GM12878 (cell line): ENCODE measurements at regions not wholly inside any gene's neighbourhood (a gene's known extent, or its start where the extent isn't known, plus 50 kb on each side); places are given as distances from the start of the nearest gene placed in this dataset.

Experiments
- ATAC-seq: fragments of 200-7000 bp; cut with Tn5 transposase; 3 replicates; pipeline ENCODE4 v1.9.1; 2020; ENCODE audit warnings: mild to moderate bottlenecking, moderate library complexity
- BruUV-seq: library from RNA; stranded (reverse); fragments of 400-500 nt; replicated peaks from 2 replicates; lab custom pipeline; 2021; lab: Mats Ljungman, UMichigan
- CTCF ChIA-PET: fragments of 300-600 bp; sonication (Branson Sonifier 250); formaldehyde crosslinking; extraction: SDS; loops from one replicate; lab custom pipeline; 2021; ENCODE audit warnings: inconsistent platforms; lab: Yijun Ruan, JAX
- POLR2A ChIA-PET: fragments of 350-600 bp; formaldehyde crosslinking; extraction: SDS; loops from one replicate; lab custom pipeline; 2021; ENCODE audit warnings: inconsistent platforms; lab: Charles Lee
- RAD21 ChIA-PET: fragments of 300-600 bp; sonication (Branson Sonifier 250); formaldehyde crosslinking; loops from one replicate; lab custom pipeline; 2023; ENCODE audit warnings: antibody characterized with exemption; ENCODE audit not compliant: unreplicated experiment; lab: Charles Lee
- SMC1A ChIA-PET: fragments of 300-600 bp; sonication (Branson Sonifier 250); formaldehyde crosslinking; loops from one replicate; lab custom pipeline; 2023; ENCODE audit not compliant: unreplicated experiment, uncharacterized antibody; lab: Charles Lee
- DNase-seq: peaks from one replicate; pipeline ENCODE4 v3.0.0-alpha.2; 2011; ENCODE audit warnings: low read depth, low spot score
- FAIRE-seq: peaks from 3 replicates; lab custom pipeline; 2011; peaks lifted over from hg19 to GRCh38; lab: Jason Lieb, UNC
- H2AFZ ChIP-seq: 2 replicates; pipeline ENCODE4 v1.6.0; 2011; ENCODE audit warnings: low read depth, low read length, control low read depth; ENCODE audit not compliant: control insufficient read depth
- H3K27ac ChIP-seq: 2 replicates; pipeline ENCODE4 v1.5.1; 2011; ENCODE audit warnings: control low read depth; ENCODE audit not compliant: control insufficient read depth, insufficient read depth
- H3K27me3 ChIP-seq, 2 experiments: replicated peaks in 1 of 2; 2 replicates each; pipeline versions ENCODE4 v1.6.0 to v1.6.1; 2011; ENCODE audit warnings: low read length in 1 of 2; ENCODE audit not compliant: control insufficient read depth in 2 of 2, insufficient read depth in 2 of 2
- H3K36me3 ChIP-seq, 2 experiments: 2 replicates each; pipeline ENCODE4 v1.5.1; 2011; ENCODE audit warnings: low read length in 1 of 2; ENCODE audit not compliant: control insufficient read depth in 2 of 2, insufficient read depth in 2 of 2
- H3K4me1 ChIP-seq: 2 replicates; pipeline ENCODE4 v1.6.1; 2011; ENCODE audit warnings: mild to moderate bottlenecking, low read length, moderate library complexity, mixed read lengths; ENCODE audit not compliant: control insufficient read depth, insufficient read depth
- H3K4me2 ChIP-seq: 2 replicates; pipeline ENCODE4 v1.6.0; 2011; ENCODE audit warnings: control low read depth; ENCODE audit not compliant: control insufficient read depth, insufficient read depth
- H3K4me3 ChIP-seq: fragments of 200-600 bp; sonication (generic); 2 replicates; pipeline ENCODE4 v1.5.1; 2016
- H3K79me2 ChIP-seq: 2 replicates; pipeline ENCODE4 v1.6.0; 2011; ENCODE audit warnings: low read length; ENCODE audit not compliant: control insufficient read depth, insufficient read depth
- H3K9ac ChIP-seq: 2 replicates; pipeline ENCODE4 v1.8.0; 2011; ENCODE audit warnings: low read length, control low read depth, mixed read lengths; ENCODE audit not compliant: control insufficient read depth, insufficient read depth
- H3K9me3 ChIP-seq: replicated peaks from 3 replicates; pipeline ENCODE4 v1.5.1; 2011; ENCODE audit warnings: mild to moderate bottlenecking, low read length; ENCODE audit not compliant: control insufficient read depth, insufficient read depth
- H4K20me1 ChIP-seq: 2 replicates; pipeline ENCODE4 v1.6.0; 2011; ENCODE audit not compliant: control insufficient read depth, insufficient read depth
- BACH1 ChIP-seq: fragments of 450-650 bp; IDR thresholded peaks from 2 replicates; pipeline ENCODE4 v1.6.1; 2017; ENCODE audit warnings: mild to moderate bottlenecking, borderline replicate concordance
- CREB1 ChIP-seq: IDR thresholded peaks from 2 replicates; pipeline ENCODE4 v1.6.1; 2012; ENCODE audit warnings: low read depth, mild to moderate bottlenecking, inconsistent platforms
- CREM ChIP-seq: IDR thresholded peaks from 2 replicates; pipeline ENCODE4 v1.6.1; 2014; ENCODE audit warnings: antibody characterized with exemption, low read depth
- IRF4 ChIP-seq: IDR thresholded peaks from 2 replicates; pipeline ENCODE4 v1.6.1; 2011; ENCODE audit warnings: low read depth, low read length
- MTA2 ChIP-seq: fragments of 450-650 bp; IDR thresholded peaks from 2 replicates; pipeline ENCODE4 v1.6.1; 2016; ENCODE audit warnings: low read depth, mild to moderate bottlenecking, moderate library complexity
- MXI1 ChIP-seq: fragments of 150-350 bp; IDR thresholded peaks from 2 replicates; pipeline ENCODE4 v1.6.1; 2011; ENCODE audit warnings: low read depth, mild to moderate bottlenecking, inconsistent platforms, low read length, improper control_type of control experiment
- MYC ChIP-seq: IDR thresholded peaks from 2 replicates; pipeline ENCODE4 v1.6.1; 2011; ENCODE audit warnings: mild to moderate bottlenecking, low read length, moderate library complexity, inconsistent platforms; ENCODE audit not compliant: insufficient read depth, insufficient replicate concordance, insufficient read length, severe bottlenecking
- NFYB ChIP-seq: IDR thresholded peaks from 2 replicates; pipeline ENCODE4 v1.6.1; 2011; ENCODE audit warnings: low read depth, mild to moderate bottlenecking, low read length, improper control_type of control experiment, moderate library complexity; ENCODE audit not compliant: insufficient read depth
- NR2C2 ChIP-seq: IDR thresholded peaks from 2 replicates; pipeline ENCODE4 v1.6.1; 2011; ENCODE audit warnings: borderline replicate concordance, low read depth; ENCODE audit not compliant: control insufficient read depth, insufficient read length
- NR2F1 ChIP-seq: fragments of 450-650 bp; conservative IDR thresholded peaks from 2 replicates; pipeline ENCODE4 v1.6.1; 2017; ENCODE audit warnings: mild to moderate bottlenecking
- NRF1 ChIP-seq: conservative IDR thresholded peaks from 2 replicates; pipeline ENCODE4 v1.6.1; 2011; ENCODE audit warnings: mild to moderate bottlenecking, low read depth, low read length, improper control_type of control experiment
- RAD51 ChIP-seq: fragments of 450-650 bp; IDR thresholded peaks from 2 replicates; pipeline ENCODE4 v1.6.1; 2016; ENCODE audit warnings: moderate library complexity, mild to moderate bottlenecking, inconsistent platforms
- RFX5 ChIP-seq: IDR thresholded peaks from 2 replicates; pipeline ENCODE4 v1.6.1; 2011; ENCODE audit warnings: low read depth, low read length, improper control_type of control experiment
- TBL1XR1 ChIP-seq: IDR thresholded peaks from 2 replicates; pipeline ENCODE4 v1.6.1; 2012; ENCODE audit warnings: low read depth, low read length, improper control_type of control experiment
- ZNF622 ChIP-seq: fragments of 450-650 bp; IDR thresholded peaks from 2 replicates; pipeline ENCODE4 v1.6.1; 2017; ENCODE audit warnings: mild to moderate bottlenecking, inconsistent platforms
- WGBS: methylation state at CpG from one replicate; pipeline ENCODE4 v1.1.6; 2016; ENCODE audit warnings: low lambda C conversion rate; ENCODE audit not compliant: insufficient replicate concordance, insufficient coverage; ENCODE audit errors: missing lambda C conversion rate; 5-methylcytosine and 5-hydroxymethylcytosine counted together
- in situ Hi-C: fragments of 300-500 bp; cut with MboI; formaldehyde crosslinking; loops from 9 replicates; pipeline ENCODE4 v1.14.3; 2018; ENCODE audit warnings: mixed read lengths
- intact Hi-C: fragments of 100-400 bp; cut with micrococcal nuclease; formaldehyde crosslinking; loops from one replicate; pipeline ENCODE4 v1.14.2; 2022; ENCODE audit not compliant: unreplicated experiment
- TF ChIP-seq, protein P1 (sequence below): IDR thresholded peaks from 2 replicates; pipeline ENCODE4 v1.6.1; 2011; ENCODE audit warnings: low read depth, mild to moderate bottlenecking, low read length, moderate library complexity, borderline replicate concordance; ENCODE audit errors: extremely low read depth
- TF ChIP-seq, protein P2 (sequence below): fragments of 450-650 bp; IDR thresholded peaks from 2 replicates; pipeline ENCODE4 v1.6.1; 2014; ENCODE audit warnings: mild to moderate bottlenecking

DNA sequence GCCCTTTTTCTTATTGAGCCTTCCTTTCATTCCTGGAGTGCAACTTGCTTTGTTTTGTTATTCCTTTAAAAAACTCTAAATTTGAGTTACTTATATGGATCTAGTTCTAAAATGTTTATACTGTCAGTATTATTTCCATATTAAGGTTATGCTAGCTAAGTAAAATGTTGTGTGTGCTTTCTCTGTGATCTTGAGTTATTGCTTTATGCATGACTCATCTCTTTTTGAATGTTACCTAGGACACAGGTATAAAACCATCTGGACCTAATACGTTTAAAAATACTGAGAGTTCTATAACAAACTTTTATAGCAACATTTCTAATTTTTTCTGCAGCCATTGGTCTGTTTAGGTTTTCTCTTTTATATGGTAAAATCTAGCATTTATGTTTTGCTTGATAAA lies 132.8 kb upstream of the LGR5 start (continued):
- TF ChIP-seq MYC (no peak), BACH1 (no peak)

DNA sequence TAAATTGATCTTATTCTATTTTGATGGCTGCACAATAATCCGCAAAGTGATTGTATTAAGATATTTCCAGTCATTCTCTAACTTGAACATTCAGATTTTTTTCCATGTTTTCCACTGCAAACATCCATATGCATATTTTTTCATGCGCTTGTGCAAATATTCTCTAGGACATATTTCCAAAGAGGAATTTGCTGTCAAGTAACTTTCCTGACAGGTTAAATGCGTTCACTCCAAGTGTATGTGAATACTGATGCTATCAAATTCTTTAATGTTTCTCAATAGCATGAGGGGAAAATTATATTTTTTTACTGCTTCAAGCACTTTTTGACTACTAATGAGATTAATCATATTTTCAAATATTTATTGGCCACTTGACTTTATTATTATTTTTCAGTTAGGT lies 135.3 kb upstream of the LGR5 start:
- ChIA-PET CTCF (no interaction called here), POLR2A (no interaction called here), RAD21 (no interaction called here), SMC1A (no interaction called here)
- TF ChIP-seq RFX5 (no peak), CREB1 (no peak)
- Histone ChIP-seq H3K9ac (no peak overlapping the region), H3K4me3 (no peak overlapping the region), H3K36me3 (no peaks in the 10 kb centered on the region), H3K9me3 (no peaks in the 10 kb centered on the region), H4K20me1 (no peaks in the 10 kb centered on the region), H2AFZ (no peak overlapping the region), H3K4me1 (no peaks in the 10 kb centered on the region), H3K27me3 (no peaks in the 10 kb centered on the region), H3K79me2 (no peaks in the 10 kb centered on the region), H3K4me2 (no peak overlapping the region), H3K27ac (no peak overlapping the region)
- no TSS peak for BruUV-seq
- ATAC-seq = no peak
- 46% methylated on average over 3 of the region's 3 CpGs for WGBS
- FAIRE-seq = no peak
- in situ Hi-C loops = no loop called here
- intact Hi-C loops = no loop called here
- no peak for DNase-seq

DNA sequence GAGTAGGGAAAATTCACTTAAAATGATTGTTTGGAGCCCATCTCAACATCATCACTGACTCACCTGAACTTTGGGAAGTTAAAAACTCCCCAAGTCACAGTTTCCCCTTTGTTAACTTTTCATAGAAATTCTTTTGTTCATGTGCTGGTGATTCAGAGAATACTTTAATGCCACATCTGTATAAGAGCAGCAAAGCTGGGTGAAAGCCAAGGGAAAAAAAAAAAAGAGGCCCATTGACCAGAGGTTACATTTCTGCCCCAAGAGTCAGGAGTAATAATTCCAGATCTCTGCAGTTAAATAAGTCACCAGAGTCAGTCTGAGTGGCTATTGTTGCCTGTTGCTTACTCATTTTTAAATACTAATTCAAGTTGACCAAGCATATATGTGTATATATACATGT lies 136.4 kb upstream of the LGR5 start:
- Histone ChIP-seq H3K27me3 (no peaks in the 10 kb centered on the region), H3K9ac (no peak overlapping the region), H3K4me2 (no peak overlapping the region), H3K27ac (no peak overlapping the region), H4K20me1 (no peaks in the 10 kb centered on the region), H3K79me2 (no peaks in the 10 kb centered on the region), H3K4me3 (no peak overlapping the region), H3K4me1 (no peaks in the 10 kb centered on the region), H3K36me3 (no peaks in the 10 kb centered on the region), H3K9me3 (no peaks in the 10 kb centered on the region), H2AFZ (no peak overlapping the region)
- SMC1A ChIA-PET = no interaction called here
- FAIRE-seq (no peak), DNase-seq (no peak), ATAC-seq (no peak)
- in situ Hi-C loops = no loop called here
- no TSS peak for BruUV-seq
- intact Hi-C loops = no loop called here
- RAD21 ChIA-PET = no interaction called here
- POLR2A ChIA-PET = no interaction called here
- CTCF ChIA-PET = no interaction called here
- TF ChIP-seq RAD51 (no peak), IRF4 (no peak), MTA2 (no peak), CREM (no peak), NFYB (no peak), MXI1 (no peak), TBL1XR1 (no peak), NR2C2 (no peak), NRF1 (no peak), NR2F1 (no peak), ZNF622 (no peak)
- TF ChIP-seq, protein P1, sequence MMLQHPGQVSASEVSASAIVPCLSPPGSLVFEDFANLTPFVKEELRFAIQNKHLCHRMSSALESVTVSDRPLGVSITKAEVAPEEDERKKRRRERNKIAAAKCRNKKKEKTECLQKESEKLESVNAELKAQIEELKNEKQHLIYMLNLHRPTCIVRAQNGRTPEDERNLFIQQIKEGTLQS = no peak
- TF ChIP-seq, protein P2, sequence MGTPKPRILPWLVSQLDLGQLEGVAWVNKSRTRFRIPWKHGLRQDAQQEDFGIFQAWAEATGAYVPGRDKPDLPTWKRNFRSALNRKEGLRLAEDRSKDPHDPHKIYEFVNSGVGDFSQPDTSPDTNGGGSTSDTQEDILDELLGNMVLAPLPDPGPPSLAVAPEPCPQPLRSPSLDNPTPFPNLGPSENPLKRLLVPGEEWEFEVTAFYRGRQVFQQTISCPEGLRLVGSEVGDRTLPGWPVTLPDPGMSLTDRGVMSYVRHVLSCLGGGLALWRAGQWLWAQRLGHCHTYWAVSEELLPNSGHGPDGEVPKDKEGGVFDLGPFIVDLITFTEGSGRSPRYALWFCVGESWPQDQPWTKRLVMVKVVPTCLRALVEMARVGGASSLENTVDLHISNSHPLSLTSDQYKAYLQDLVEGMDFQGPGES = no peak
